GM21423 (cell line): ENCODE measurements at regions not wholly inside any gene's neighbourhood (a gene's known extent, or its start where the extent isn't known, plus 50 kb on each side); places are given as distances from the start of the nearest gene placed in this dataset.

Source experiments
- ATAC-seq: cut with Tn5 transposase; IDR thresholded peaks from one replicate; pipeline ENCODE4 v1.9.1; 2021; ENCODE audit warnings: mild to moderate bottlenecking, moderate library complexity; ENCODE audit not compliant: unreplicated experiment

- ATAC-seq = peak; percentile 57
These were observed 83.3 kb upstream of the CCDC112 start for GRCh38 chr5:115379622-115380344.

- no peak for ATAC-seq
These were observed 82.3 kb upstream of the CCDC112 start for GRCh38 chr5:115378754-115379153.

GRCh38 chr5:115377468-115378217 is 81.2 kb upstream of the CCDC112 start:
- ATAC-seq = peak; percentile 45

- no peak for ATAC-seq
These were observed 79.4 kb upstream of the CCDC112 start for GRCh38 chr5:115375893-115376292.

GRCh38 chr5:115374057-115374775 is 77.8 kb upstream of the CCDC112 start:
- ATAC-seq = no peak

GRCh38 chr5:115372146-115372545 is 75.7 kb upstream of the CCDC112 start:
- ATAC-seq = no peak

GRCh38 chr5:115369430-115370144 is 73.1 kb upstream of the CCDC112 start:
- ATAC-seq = no peak

- no peak for ATAC-seq
These were observed 69.8 kb upstream of the CCDC112 start for GRCh38 chr5:115366223-115366622.

- ATAC-seq = no peak
These were observed 67.4 kb upstream of the CCDC112 start for GRCh38 chr5:115363879-115364278.

GRCh38 chr5:115360046-115360685 is 63.7 kb upstream of the CCDC112 start:
- no peak for ATAC-seq

GRCh38 chr5:115355767-115356381 is 59.4 kb upstream of the CCDC112 start:
- no peak for ATAC-seq

- ATAC-seq = no peak
These were observed 58.6 kb upstream of the CCDC112 start for GRCh38 chr5:115355095-115355494.

GRCh38 chr5:115354246-115354645 is 57.8 kb upstream of the CCDC112 start:
- ATAC-seq = no peak

GRCh38 chr5:115352571-115352970 is 56.1 kb upstream of the CCDC112 start:
- ATAC-seq = no peak

GRCh38 chr5:115351356-115352195 is 55.1 kb upstream of the CCDC112 start:
- ATAC-seq = no peak

GRCh38 chr5:115350894-115351293 is 54.4 kb upstream of the CCDC112 start:
- no peak for ATAC-seq

GRCh38 chr5:115349001-115349817 is 52.8 kb upstream of the CCDC112 start:
- ATAC-seq = no peak

- no peak for ATAC-seq
These were observed 51.7 kb upstream of the CCDC112 start for GRCh38 chr5:115348175-115348574.
